ENCODE measurements at regions not wholly inside any gene's neighbourhood (a gene's known extent, or its start where the extent isn't known, plus 50 kb on each side); places are given as distances from the start of the nearest gene placed in this dataset.

GRCh38 chr12:46455648-46456352 is 83.2 kb upstream of the SLC38A2 start:
- TF ChIP-seq CTCF (IDR thresholded peaks at IDR 0.05; ENCODE audit: low read depth, low read length, missing control alignments) = no peak
- no peak for DNase-seq (ENCODE audit: low read depth)
- in situ Hi-C loops (cut with HindIII; ENCODE audit: low sequenced_read_pairs) = no loop called here
- no peak overlapping the region for H3K4me3 ChIP-seq (ENCODE audit: low read depth, low read length)

- in situ Hi-C loops (cut with HindIII; ENCODE audit: low sequenced_read_pairs) = no loop called here
- DNase-seq (ENCODE audit: low read depth) = no peak
- H3K4me3 ChIP-seq (ENCODE audit: low read depth, low read length) = no peak overlapping the region
- TF ChIP-seq CTCF (IDR thresholded peaks at IDR 0.05; ENCODE audit: low read depth, low read length, missing control alignments) = no peak
These were observed 82.4 kb upstream of the SLC38A2 start for GRCh38 chr12:46454981-46455380.

- in situ Hi-C loops (cut with HindIII; ENCODE audit: low sequenced_read_pairs) = no loop called here
These were observed 80.9 kb upstream of the SLC38A2 start for GRCh38 chr12:46453428-46453827.

GRCh38 chr12:46452776-46453175 is 80.2 kb upstream of the SLC38A2 start:
- in situ Hi-C loops (cut with HindIII; ENCODE audit: low sequenced_read_pairs) = no loop called here
- no peak for TF ChIP-seq CTCF (IDR thresholded peaks at IDR 0.05; ENCODE audit: low read depth, low read length, missing control alignments)
- DNase-seq (ENCODE audit: low read depth) = no peak
- no peak overlapping the region for H3K4me3 ChIP-seq (ENCODE audit: low read depth, low read length)

More at GRCh38 chr12:46453428-46453827, 80.9 kb upstream of the SLC38A2 start:
- H3K4me3 ChIP-seq (ENCODE audit: low read depth, low read length) = no peak overlapping the region
- TF ChIP-seq CTCF (IDR thresholded peaks at IDR 0.05; ENCODE audit: low read depth, low read length, missing control alignments) = no peak
- DNase-seq (ENCODE audit: low read depth) = no peak

GRCh38 chr12:46452061-46452615 is 79.6 kb upstream of the SLC38A2 start:
- in situ Hi-C loops (cut with HindIII; ENCODE audit: low sequenced_read_pairs) = no loop called here
- no peak overlapping the region for H3K4me3 ChIP-seq (ENCODE audit: low read depth, low read length)
- TF ChIP-seq CTCF (IDR thresholded peaks at IDR 0.05; ENCODE audit: low read depth, low read length, missing control alignments) = no peak
- no peak for DNase-seq (ENCODE audit: low read depth)

GRCh38 chr12:46451276-46452021 is 78.9 kb upstream of the SLC38A2 start:
- no peak for TF ChIP-seq CTCF (IDR thresholded peaks at IDR 0.05; ENCODE audit: low read depth, low read length, missing control alignments)
- in situ Hi-C loops (cut with HindIII; ENCODE audit: low sequenced_read_pairs) = no loop called here
- H3K4me3 ChIP-seq (ENCODE audit: low read depth, low read length) = no peak overlapping the region
- DNase-seq (ENCODE audit: low read depth) = no peak

All from astrocyte of the cerebellum (primary cell).